ENCODE measurements at regions not wholly inside any gene's neighbourhood (a gene's known extent, or its start where the extent isn't known, plus 50 kb on each side); places are given as distances from the start of the nearest gene placed in this dataset.
A peak's percentile ranks its signal among the peaks of the same experiment; 100 is the strongest.

DNA sequence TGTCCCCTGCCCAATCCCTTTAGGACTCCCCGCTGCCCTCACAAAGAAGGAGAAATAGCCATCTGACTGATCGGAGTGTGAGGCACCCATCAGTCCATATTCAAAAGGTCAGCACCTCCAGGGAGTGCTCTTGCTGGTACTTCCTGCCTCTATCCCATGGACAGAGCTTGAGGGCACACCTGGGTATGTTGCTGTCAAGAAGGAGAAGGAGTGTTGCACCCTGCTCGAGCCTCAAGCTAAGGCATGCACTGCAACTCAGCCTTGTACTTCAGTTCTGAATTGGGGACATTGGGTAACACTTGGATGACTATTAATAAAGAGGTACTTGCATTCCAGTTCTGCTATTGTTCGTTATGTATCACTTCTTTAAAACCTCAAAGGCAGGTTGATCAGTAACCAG, 190.3 kb upstream of the ZC3H12A start:
- DNase-seq = no peak

DNA sequence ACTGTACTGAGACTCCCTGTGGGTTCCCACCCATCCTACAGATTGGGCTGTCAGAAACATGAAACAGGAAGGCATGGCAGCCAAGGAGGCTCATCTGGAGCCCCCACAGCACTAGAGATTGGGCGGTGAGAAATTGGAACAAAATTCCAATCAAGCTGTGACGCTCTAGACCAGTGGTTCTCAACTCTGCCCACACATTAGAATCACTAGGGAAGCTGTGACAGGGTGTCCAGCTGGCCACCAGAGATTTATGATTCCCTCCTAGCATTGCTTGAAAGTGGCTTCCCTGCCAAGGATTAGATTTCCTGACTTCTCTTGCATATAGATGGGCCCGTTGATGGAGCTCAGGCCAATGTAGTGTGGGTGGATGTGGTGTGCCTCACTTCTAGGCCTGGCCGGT, 187.5 kb upstream of the ZC3H12A start:
- DNase-seq = no peak

DNA sequence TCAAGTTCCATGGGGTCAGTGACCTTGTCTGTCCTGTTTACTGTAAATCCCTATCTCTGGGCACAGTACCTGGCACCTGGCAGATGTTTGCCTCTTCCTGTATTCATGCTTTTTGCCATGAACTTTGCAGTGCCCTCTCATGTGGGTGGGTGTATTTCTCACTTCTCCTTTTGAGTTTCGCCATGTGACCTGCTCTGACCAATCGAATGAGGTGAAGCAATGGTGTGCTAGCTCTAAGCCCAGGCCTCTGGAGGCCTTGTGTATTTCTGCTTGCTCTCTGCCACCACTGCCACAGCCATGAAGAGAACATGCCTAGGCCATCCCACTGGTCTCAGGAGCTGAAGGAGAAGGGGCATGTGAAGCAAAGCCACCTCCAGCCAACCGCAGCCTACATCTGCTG, 185.5 kb upstream of the ZC3H12A start:
- no peak for DNase-seq

DNA sequence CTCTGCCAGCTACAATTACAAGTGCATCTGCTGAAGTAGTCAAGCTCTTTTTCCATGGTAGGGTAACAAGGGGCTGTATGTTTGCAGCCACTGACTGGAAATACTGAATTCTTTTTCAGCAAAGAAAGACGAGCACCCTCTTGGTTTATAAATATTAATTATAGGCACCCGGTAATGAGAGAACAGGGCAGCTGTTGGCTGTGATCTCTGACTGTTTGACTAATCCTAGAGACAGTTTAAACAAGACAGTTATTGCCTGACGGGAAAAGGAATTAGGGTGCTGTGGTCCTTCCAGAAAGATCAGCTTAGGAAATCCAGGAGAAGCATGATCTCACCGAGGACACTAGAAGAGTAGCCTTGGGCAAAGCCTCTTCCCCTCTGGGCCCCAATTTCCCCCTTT, 183.7 kb upstream of the ZC3H12A start:
- DNase-seq = peak; percentile 45

DNA sequence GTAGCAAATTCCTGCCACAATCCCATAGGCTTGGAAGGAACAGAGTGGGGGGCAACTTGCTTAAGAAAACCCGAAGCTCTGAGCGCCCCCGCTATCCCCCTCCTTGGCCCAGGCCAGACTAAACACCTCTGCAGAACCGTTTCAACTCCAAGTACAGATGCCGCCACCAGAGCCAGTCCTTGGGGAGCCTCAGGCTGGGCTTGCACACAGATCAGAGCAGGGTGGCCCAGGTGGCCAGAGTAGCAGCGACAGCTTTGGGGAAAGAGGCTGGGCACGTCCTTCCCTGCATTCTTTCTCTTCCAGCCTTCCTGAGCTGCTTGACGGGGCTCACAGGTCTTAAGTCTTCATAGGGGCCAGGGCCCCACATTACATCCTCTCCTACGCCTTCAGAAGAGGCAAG, 181.6 kb upstream of the ZC3H12A start:
- no peak for DNase-seq

DNA sequence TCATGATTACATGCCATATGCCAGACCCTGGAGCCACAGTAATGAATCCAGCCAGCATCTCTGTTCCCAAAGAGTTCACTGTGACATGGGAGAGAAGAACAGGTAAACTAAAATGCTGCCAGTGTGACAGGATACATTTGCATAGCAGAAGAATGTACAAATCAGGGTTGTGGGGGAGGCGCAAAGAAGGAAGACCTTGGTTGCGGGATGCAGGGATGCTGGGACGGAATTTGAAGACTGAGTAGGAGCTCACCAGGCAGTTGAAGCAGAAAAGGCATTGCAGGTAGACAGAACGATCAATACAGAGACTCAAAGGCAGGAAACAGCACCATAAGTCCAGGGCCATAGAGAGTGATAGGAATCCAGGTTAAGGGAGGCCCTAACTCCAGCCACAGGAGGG, 180.3 kb upstream of the ZC3H12A start:
- DNase-seq = no peak

DNA sequence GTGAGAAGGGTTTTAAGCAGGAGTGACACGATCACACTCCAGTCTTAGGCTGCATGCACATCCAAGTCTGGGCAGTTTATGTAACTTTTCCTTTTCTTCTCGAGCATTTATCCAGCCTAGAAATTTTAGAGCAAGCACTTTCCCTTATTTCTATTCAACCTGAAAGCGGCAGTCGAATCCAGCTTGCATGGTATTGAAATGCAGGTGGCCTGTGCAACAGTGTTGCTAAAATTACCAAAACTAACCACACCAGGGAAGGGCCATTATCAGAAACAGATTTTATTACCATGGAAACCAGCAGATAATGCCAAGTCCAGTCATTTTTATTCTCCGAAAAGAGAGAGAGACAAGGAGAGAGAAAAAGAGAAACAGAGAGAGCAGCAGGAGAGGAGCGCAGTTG, 179.9 kb upstream of the ZC3H12A start:
- DNase-seq = no peak

DNA sequence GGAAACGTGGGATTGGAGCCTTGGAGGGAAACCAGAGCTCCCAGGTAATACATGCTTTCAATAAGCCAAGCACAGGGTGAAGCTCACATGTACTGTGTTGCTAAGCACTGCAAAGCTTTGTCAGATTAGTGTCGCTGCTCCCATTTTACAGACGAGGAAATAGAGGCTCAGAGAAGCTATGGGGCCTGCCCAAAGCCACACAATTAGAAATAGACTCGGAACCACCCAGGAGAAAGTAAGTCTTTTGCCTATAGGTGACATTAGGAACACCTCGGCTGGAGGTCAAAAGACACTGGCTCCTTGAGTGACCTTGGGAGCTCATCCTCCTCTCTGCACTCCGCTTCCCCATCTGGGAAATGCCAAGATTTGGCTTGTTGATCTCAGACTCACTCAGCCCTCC, 175.6 kb upstream of the ZC3H12A start:
- DNase-seq = no peak

DNA sequence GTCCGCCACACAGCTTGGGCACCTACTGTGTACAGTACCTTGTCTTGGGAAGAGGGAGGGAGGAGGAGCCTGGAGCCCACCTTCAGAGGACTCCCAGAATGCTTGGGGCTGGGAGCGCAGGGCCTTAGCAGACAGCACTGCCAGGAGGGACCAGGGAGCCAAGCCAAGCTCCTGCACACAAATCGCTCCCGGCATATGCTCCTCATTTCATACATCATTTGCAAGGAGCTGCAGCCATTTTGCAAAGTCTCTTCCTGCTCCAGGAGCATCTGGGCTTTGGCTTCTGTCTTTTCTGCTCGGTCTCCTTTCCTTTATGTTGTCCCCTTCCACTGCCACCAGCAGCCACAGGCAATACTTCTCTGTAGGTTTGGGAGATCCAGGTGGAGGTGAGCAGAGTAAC, 175.2 kb upstream of the ZC3H12A start:
- no peak for DNase-seq

DNA sequence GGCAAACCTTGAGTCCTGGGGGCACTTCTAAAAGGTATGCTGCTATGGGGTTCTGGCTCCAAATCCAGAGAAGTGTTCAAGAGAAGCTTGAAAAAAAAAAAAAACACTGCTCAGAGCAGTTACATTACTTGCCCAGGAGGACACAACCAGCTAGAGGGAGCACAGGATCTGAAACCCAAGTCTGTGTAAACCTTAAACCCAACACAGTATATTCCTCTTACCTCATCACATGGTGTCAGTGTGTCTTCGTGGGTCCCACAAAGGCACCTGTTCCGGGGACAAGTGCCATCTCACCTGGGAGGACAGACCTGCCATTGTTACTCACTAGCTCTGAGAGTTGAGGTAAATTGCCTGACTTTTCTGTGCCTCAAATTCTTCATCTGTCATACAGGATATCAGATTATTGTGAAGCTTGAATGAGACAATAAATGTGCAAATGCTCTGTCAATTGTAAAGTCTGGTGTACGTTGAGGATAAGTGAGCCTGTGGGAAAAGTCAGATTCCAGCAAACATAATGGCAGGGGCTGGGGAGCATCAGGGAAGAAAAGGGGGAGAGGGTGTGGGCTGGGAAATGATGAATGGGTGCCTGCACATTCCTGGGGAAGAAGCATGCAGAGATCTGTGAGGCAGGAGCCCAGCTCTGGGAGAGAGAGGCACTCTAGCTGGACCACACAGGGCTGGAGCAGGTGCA, 170.4 kb upstream of the ZC3H12A start:
- peak; percentile 21 for DNase-seq

DNA sequence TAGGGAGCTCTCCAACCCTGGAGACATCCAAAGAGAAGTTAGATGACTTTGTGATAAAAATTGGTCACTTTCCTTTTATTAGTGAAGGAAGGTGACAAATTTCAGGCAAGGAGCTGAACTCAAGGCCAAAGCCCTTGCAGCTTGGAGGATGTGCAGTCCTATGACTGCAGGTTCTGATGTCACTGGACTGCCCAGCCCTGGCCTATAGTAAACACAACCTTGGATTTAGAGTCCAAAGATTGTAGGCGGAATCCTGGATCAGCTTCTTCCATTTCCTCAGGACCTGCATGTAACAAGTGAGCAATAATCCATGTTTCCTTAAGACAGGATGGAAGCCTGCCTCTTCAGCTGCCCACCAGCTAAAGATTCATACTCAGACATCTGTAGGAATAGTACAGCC, 169.3 kb upstream of the ZC3H12A start:
- DNase-seq = no peak

DNA sequence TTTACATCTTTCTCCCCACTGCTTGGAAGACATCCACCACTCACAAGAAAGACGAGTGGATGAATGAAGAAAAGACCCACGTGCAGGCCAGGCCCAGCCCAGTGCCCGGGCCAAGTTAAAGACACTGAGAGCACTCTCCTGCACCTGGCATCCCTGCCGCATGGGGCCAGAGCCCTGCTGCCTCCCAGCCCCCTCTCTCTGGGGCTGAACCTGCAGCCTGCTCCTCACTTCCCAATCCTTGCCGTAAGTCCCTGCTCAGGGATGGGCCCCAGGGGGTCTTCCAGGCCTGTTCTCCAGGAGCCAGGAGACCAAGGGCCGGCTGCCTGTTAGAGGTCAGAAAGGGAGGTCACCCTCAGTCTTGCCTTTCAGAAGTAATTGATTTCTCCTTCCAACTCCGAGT, 168.5 kb upstream of the ZC3H12A start:
- peak; percentile 89 for DNase-seq

DNA sequence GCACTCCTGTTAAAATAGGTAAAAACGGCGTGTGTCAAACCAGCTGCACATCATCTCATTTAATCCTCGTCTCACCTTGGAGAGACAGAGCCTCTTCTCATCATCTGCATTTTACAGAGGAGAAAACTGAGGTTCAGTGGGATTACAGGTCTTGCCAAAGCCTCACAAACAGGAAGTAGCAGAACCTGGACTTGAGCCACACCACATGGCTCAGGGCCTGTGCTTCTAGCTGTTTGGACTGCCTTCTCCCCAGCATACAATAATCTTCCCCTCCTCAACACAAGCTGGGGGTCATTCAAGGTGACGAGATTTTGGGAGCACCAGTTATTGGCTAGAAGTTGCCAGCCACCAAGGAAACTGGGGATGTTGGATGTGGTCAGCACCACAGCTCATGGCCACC, 167.9 kb upstream of the ZC3H12A start:
- peak; percentile 51 for DNase-seq

DNA sequence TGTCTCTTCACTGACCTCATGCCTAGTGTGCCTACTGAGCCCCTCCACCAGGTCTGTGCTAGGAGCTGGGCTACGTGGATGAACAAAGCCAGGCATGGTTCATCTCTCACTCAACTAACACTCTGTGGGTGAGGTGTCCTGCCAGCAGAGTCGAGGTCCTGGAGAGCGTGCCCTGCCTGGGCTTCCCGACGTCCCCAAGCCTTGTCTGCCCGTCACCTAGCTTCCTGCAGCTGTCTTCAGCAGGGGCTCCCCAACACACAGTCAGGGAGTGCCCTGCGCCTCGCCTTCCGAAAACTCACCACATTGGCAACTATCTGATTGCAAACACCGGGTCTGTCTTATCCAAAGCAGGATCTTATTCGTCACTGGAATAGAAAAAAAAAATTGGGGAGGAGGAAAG, 167.5 kb upstream of the ZC3H12A start:
- no peak for DNase-seq

DNA sequence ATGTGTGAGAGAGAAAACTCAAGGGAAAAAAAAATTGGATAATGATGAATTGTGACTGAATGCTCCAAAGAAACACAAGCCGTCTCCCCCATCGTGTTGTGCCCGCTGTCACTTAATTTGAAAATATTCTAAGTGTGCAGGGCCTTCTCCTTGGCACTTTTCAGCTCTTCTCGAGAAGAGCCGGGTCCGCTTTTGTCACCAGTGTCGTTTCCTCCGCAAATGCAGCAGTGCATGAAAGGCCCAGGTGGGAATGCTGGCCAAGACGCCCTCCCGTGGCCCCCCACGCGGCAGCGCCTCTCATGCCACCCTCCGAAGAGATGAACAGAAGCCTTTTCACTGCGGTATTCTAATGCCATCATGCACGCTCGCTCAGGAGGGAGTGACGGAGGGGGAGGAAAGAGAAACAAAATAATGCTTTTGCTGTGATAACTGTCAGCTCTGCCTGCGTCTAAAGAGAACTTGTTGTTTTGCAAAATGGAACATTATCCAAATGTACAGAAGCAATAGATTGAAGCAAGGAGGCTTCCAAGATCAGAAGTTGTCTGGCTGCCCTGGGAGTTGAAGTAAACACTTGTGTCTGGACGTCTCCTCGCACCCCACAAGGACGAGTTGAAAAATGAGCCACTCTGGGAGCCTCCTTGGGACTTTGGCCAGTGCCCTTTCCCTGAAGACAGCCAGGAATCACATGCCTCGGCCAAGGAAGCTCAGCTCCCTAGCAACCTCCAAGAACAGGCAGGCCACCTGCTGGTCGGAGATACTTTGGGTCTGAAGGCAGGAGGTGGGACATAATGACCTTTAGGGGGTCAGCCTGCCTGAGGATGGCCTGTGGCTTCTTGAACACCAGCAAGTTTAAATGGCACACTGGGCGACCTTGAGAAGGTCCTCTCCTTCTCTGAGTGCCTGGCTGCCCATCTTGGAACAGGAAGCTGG, 166.1 kb upstream of the ZC3H12A start:
- no peak for DNase-seq

DNA sequence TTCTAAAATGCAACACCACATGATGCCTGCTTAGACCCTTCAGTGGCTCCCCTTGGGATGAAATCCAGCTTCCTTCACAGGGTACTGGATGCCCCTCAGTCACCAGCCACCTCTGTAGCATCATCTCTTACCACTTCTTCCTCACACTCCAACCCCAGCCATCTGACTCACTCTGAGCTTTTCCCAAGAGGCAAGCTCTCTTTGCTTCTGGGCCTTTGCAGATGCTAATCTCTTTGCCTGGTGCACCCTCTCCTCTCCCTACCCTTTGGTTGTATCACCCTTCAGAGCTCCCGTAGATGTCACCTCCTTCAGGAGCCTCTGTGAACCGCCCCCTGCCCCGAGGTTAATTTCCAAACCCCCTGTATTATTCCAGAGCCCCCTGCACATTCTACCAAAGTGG, 164.8 kb upstream of the ZC3H12A start:
- DNase-seq = no peak

DNA sequence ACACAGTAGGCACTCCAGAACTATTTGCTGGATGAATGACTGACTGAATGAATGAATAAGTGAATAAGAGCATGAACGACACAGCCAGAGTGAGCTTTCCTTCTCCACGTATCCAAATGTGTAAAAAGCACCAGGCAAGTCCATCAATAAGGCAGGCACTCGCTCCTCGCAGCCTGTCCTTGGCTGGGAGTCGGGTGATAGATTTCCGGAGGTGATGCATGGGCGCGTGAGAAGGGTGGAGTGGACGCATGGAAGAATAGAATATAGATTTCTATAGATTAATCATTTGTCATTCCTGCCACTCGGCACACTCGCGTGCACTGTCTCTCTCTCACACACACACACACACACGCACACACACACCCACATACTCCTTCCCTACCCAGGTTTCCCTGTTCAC, 164.3 kb upstream of the ZC3H12A start:
- DNase-seq = no peak

DNA sequence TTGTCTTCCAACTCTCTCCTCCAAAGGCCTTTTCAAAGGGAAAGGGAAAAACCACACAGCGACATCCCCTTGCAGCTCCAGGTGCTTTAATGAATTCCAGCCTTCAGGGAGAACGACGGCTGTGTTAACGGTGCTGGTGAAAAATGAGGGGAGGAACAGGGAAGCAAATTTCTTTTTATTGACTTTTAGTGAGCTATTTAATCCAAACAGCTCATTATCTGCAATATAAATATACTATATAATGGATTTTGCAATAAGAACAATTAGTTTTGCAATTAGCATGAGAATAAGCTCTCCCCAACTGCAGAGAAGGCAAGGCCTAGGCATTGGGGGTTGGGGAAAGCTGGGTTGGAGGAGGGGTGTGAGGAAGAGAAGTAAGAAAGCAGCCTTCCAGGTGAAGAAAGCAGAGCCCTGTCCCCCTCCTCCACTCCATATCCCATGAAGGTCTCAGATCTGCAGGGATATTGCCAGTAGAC, 159.0 kb upstream of the ZC3H12A start:
- DNase-seq = no peak

DNA sequence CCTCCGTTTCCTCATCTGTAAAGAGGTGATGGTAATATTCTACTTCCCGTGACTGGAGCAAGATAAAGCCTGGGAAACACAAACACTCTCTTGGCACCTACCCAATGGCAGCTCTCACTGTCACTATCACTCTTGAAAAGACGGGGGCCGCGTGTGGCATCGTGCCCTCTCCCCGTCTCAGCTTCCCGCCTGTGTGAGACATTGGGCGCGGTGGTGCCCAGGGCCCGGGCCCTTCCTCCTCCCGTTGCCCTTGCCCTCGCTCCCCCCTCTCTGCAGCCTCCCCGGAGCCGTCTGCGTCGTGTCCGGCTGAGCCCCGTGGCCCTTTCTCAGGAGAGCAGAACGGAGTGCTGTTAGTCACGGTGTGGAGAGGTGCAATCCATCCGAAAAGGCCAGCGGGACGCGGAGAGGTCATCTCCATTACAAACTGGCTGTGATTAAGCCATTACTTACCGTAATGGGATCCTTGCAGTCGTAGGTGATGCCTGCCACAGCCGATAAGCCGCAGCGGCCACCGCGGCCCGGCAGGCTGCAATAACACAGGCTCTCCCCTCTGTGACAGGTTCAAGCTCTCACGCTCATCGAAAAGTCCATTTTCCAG, 156.4 kb upstream of the ZC3H12A start:
- DNase-seq = peak; percentile 69

DNA sequence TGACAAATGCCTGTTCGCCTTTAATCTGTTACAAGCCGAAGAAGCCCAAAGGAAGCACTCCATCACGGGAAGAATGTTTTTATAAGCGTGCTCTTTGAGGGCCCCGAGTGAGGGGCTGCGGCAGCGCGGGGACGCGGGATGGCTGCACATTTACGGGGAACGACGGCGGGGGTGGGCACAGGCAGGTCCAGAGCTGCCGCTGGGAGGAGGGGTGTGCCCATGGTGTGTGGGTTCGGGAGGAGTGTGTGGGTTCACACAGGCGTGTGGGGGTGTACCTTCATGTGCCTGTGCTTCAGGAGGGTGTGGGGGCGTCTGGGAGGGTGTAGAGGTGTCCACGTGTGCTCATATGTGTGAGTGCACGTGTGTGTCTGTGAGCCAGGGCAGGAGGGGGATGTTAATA, 155.9 kb upstream of the ZC3H12A start:
- no peak for DNase-seq

DNA sequence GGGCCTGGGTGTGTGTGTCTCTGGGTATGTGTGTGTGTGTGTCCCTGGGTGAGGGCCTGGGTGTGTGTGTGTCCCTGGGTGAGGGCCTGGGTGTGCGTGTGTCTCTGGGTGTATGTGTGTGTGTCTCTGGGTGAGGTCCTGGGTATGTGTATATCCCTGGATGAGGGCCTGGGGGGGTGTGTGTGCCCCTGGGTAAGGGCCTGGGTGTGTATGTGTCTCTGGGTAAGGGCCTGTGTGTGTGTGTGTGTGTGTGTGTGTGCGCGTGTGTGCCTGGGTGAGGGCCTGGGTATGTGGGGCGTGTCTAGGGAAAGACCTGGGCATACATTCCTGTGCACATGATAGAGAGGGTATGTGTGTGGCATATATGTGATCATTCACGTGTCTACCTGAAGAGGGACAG, 155.1 kb upstream of the ZC3H12A start:
- no peak for DNase-seq

DNA sequence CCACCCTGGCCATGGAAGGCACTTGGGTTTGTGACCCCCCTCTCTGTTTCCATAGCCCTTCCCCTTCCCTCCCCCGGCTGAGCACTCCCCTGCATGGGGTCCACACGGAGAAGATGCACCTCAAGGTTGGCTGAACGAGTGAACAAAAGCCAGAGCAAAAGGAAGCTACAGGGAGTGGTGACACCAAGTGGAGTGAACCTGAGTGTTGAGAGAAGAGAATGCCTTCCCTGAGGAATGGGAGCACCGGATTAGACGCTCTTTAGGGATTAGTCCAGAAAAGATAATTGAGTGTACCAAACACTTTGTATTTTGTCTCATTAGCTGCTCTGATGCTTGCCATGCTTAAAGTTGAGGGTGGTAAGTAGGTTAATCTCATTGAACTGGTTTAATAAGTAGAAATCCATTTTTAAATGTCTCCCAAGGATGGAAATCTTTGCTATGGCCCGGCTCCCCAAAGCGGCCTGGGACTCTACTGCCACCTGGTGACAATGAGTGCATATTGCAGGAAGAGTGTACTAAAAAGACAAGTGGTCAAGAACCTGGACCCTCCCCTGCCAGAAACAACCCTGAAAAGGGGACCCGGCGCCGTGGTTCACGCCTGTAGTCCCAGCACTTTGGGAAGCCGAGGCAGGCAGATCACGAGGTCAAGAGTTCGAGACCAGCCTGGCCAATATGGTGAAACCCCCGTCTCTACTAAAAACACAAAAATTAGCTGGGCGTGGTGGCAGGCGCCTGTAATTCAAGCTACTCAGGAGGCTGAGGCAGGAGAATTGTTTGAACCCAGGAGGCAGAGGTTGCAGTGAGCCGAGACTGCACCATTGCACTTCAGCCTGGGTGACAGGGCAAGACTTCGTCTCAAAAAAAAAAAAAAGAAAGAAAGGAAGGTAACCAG, 150.6 kb upstream of the ZC3H12A start:
- DNase-seq = peak; percentile 11

DNA sequence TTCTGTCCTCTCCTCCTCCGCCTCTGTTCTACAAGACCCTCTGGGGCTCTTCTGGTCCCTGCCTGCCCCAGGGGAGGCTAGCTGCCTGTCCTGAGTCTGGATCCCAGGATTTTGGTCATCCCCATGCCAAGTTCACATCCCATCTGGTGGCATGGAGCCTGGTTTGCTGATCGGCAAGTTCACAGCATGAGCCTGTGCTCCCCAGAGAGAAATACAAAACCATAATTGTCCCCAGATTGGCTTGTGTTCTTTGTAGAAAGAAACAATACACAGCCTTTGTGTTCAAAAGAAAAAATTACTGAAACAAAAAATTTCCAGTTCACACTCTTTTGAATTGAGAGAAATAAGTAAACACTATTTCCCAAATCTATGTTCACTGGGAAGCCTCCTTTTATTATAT, 149.4 kb upstream of the ZC3H12A start:
- DNase-seq = peak; percentile 23

Measured in NCI-H1092 treated with DMSO at 0.1 percent for 48 hours (cell line).